Activated CD4-positive, alpha-beta T cell treated with anti-CD3 and anti-CD28 coated beads for 36 hours (primary cell): ENCODE measurements at regions not wholly inside any gene's neighbourhood (a gene's known extent, or its start where the extent isn't known, plus 50 kb on each side); places are given as distances from the start of the nearest gene placed in this dataset.
A peak's percentile ranks its signal among the peaks of the same experiment; 100 is the strongest.

Experiments used
- ATAC-seq: fragments of 200-7000 bp; cut with Tn5 transposase; one replicate; pipeline ENCODE4 v1.10.0; 2021; ENCODE audit warnings: mild to moderate bottlenecking, moderate library complexity
- CTCF ChIA-PET: fragments of 350-600 bp; sonication (Branson Sonifier 250); formaldehyde crosslinking; loops from one replicate; lab custom pipeline; 2021; ENCODE audit warnings: antibody characterized with exemption; lab: Charles Lee
- POLR2A ChIA-PET: fragments of 350-600 bp; sonication (Branson Sonifier 250); formaldehyde crosslinking; loops from one replicate; lab custom pipeline; 2021; ENCODE audit warnings: antibody characterized with exemption, inconsistent platforms; lab: Charles Lee
- DNase-seq: peaks from one replicate; pipeline ENCODE4 v3.0.0-alpha.2; 2020
- H3K27ac Mint-ChIP-seq: one replicate; pipeline ENCODE4 v1.8.0; 2021; ENCODE audit warnings: mixed read lengths
- H3K27me3 Mint-ChIP-seq: one replicate; pipeline ENCODE4 v1.8.0; 2021; ENCODE audit warnings: mixed read lengths
- H3K36me3 Mint-ChIP-seq: one replicate; pipeline ENCODE4 v1.8.0; 2021; ENCODE audit warnings: low read depth, mixed read lengths
- H3K4me1 Mint-ChIP-seq: one replicate; pipeline ENCODE4 v1.8.0; 2021; ENCODE audit warnings: mixed read lengths
- H3K4me3 Mint-ChIP-seq: one replicate; pipeline ENCODE4 v1.8.0; 2021; ENCODE audit warnings: mild to moderate bottlenecking, moderate library complexity, mixed read lengths
- H3K9me3 Mint-ChIP-seq: one replicate; pipeline ENCODE4 v1.8.0; 2021; ENCODE audit warnings: low read depth, mixed read lengths
- intact Hi-C, 2 experiments: fragments of 100-400 bp; cut with DNase I in 1 of 2; cut with micrococcal nuclease in 1 of 2; formaldehyde crosslinking; loops; one replicate each; pipeline versions ENCODE4 v1.14.2 to v1.15.1; 2022 to 2024; cut with DNase I, micrococcal nuclease

GRCh38 chrX:10086676-10087075, 70.1 kb upstream of the CLCN4 start:
- Mint-ChIP-seq H3K27ac (no peak overlapping the region), H3K9me3 (no peaks in the 10 kb centered on the region), H3K4me3 (no peak overlapping the region), H3K36me3 (peaks cover 13% of the 10 kb centered on the region), H3K4me1 (peaks cover 35% of the 10 kb centered on the region), H3K27me3 (no peaks in the 10 kb centered on the region)
- DNase-seq (no peak), ATAC-seq (no peak)
- CTCF ChIA-PET: no interaction called here
- POLR2A ChIA-PET: no interaction called here
- intact Hi-C loops: no loop called here

- H3K9me3 Mint-ChIP-seq: no peaks in the 10 kb centered on the region
- no peak overlapping the region for H3K27ac Mint-ChIP-seq
- ChIA-PET POLR2A (no interaction called here), CTCF (no interaction called here)
- peaks cover 35% of the 10 kb centered on the region for H3K4me1 Mint-ChIP-seq
- no peaks in the 10 kb centered on the region for H3K27me3 Mint-ChIP-seq
- intact Hi-C loops: no loop called here
- DNase-seq (no peak), ATAC-seq (no peak)
- peaks cover 12% of the 10 kb centered on the region for H3K36me3 Mint-ChIP-seq
- H3K4me3 Mint-ChIP-seq: no peak overlapping the region
Observed at GRCh38 chrX:10087391-10087790, 69.4 kb upstream of the CLCN4 start.

- CTCF ChIA-PET: interaction anchor here (1.2 kb wide), 1 partner anchor 92 kb away, joined by 3 read pairs; no protein-coding TSS in a partner anchor
- no peaks in the 10 kb centered on the region for H3K9me3 Mint-ChIP-seq
- no peak for ATAC-seq
Observed at GRCh38 chrX:10089378-10089795, 67.4 kb upstream of the CLCN4 start.

GRCh38 chrX:10090319-10090718, 66.5 kb upstream of the CLCN4 start:
- no peaks in the 10 kb centered on the region for H3K27me3 Mint-ChIP-seq
- CTCF ChIA-PET: interaction anchor here (1.2 kb wide), 1 partner anchor 93 kb away, joined by 3 read pairs; no protein-coding TSS in a partner anchor
- intact Hi-C loops: loop anchor here in 1 of 2 experiments (10.0 kb wide), 1 partner anchor 746 kb away; no protein-coding TSS in a partner anchor
- peaks cover 16% of the 10 kb centered on the region for H3K4me1 Mint-ChIP-seq
- H3K9me3 Mint-ChIP-seq: no peaks in the 10 kb centered on the region
- H3K27ac Mint-ChIP-seq: no peak overlapping the region
- ATAC-seq (no peak), DNase-seq (no peak)
- peaks cover 6% of the 10 kb centered on the region for H3K36me3 Mint-ChIP-seq
- POLR2A ChIA-PET: no interaction called here
- H3K4me3 Mint-ChIP-seq: no peak overlapping the region

More at GRCh38 chrX:10089378-10089795, 67.4 kb upstream of the CLCN4 start:
- peaks cover 20% of the 10 kb centered on the region for H3K4me1 Mint-ChIP-seq
- H3K27ac Mint-ChIP-seq: no peak overlapping the region
- no peaks in the 10 kb centered on the region for H3K27me3 Mint-ChIP-seq
- DNase-seq: no peak
- peaks cover 8% of the 10 kb centered on the region for H3K36me3 Mint-ChIP-seq
- H3K4me3 Mint-ChIP-seq: no peak overlapping the region
- POLR2A ChIA-PET: no interaction called here
- intact Hi-C loops: no loop called here

GRCh38 chrX:10095246-10095645, 61.5 kb upstream of the CLCN4 start:
- H3K27ac Mint-ChIP-seq: no peak overlapping the region
- no peaks in the 10 kb centered on the region for H3K9me3 Mint-ChIP-seq

GRCh38 chrX:10095698-10096432, 60.9 kb upstream of the CLCN4 start:
- Mint-ChIP-seq H3K27ac (peak overlapping the region; percentile 67), H3K4me1 (peaks cover 49% of the 10 kb centered on the region), H3K4me3 (no peak overlapping the region), H3K9me3 (no peaks in the 10 kb centered on the region), H3K36me3 (peaks cover 14% of the 10 kb centered on the region), H3K27me3 (no peaks in the 10 kb centered on the region)
- ChIA-PET POLR2A (no interaction called here), CTCF (interaction anchor here (0.6 to 6.1 kb wide), 7 partner anchors 10 to 99 kb away, joined by 3 to 26 read pairs (median 4); no protein-coding TSS in a partner anchor)
- DNase-seq (peak; percentile 33), ATAC-seq (peak; percentile 68)
- intact Hi-C loops: loop anchor here (5.0 to 10.0 kb wide), 4 partner anchors 79 to 1016 kb away; partner anchors contain the start of gene HCCS (in 1 of the 2)

More at GRCh38 chrX:10095246-10095645, 61.5 kb upstream of the CLCN4 start:
- Mint-ChIP-seq H3K27me3 (no peaks in the 10 kb centered on the region), H3K4me1 (peaks cover 46% of the 10 kb centered on the region), H3K4me3 (no peak overlapping the region), H3K36me3 (peaks cover 11% of the 10 kb centered on the region)
- POLR2A ChIA-PET: no interaction called here
- intact Hi-C loops: loop anchor here (5.0 to 10.0 kb wide), 4 partner anchors 78 to 1017 kb away; partner anchors contain the start of gene HCCS (in 1 of the 2)
- DNase-seq: no peak
- ATAC-seq: no peak
- CTCF ChIA-PET: interaction anchor here (0.7 to 6.1 kb wide), 6 partner anchors 10 to 99 kb away, joined by 3 to 26 read pairs (median 4); no protein-coding TSS in a partner anchor

- CTCF ChIA-PET: interaction anchor here (0.6 to 6.1 kb wide), 13 partner anchors 13 to 102 kb away, joined by 3 to 26 read pairs (median 3); no protein-coding TSS in a partner anchor
- Mint-ChIP-seq H3K4me1 (peaks cover 49% of the 10 kb centered on the region), H3K27me3 (no peaks in the 10 kb centered on the region), H3K27ac (peak overlapping the region; percentile 94), H3K4me3 (peak overlapping the region; percentile 67), H3K36me3 (peaks cover 21% of the 10 kb centered on the region), H3K9me3 (no peaks in the 10 kb centered on the region)
- DNase-seq (peak; percentile 81), ATAC-seq (peak; percentile 71)
- intact Hi-C loops: loop anchor here (1.0 to 10.0 kb wide), 10 partner anchors 13 to 1014 kb away; partner anchors contain the start of gene HCCS (in 1 of the 2)
- POLR2A ChIA-PET: interaction anchor here (0.6 to 1.7 kb wide), 2 partner anchors 12 to 97 kb away, joined by 4 to 5 read pairs; no protein-coding TSS in a partner anchor
Observed at GRCh38 chrX:10098270-10098713, 58.5 kb upstream of the CLCN4 start.

- no peak for DNase-seq
- Mint-ChIP-seq H3K4me3 (peak overlapping the region; percentile 67), H3K9me3 (no peaks in the 10 kb centered on the region), H3K27me3 (no peaks in the 10 kb centered on the region), H3K4me1 (peaks cover 49% of the 10 kb centered on the region), H3K27ac (peak overlapping the region; percentile 94), H3K36me3 (peaks cover 24% of the 10 kb centered on the region)
- ChIA-PET CTCF (interaction anchor here (1.1 to 6.1 kb wide), 6 partner anchors 16 to 103 kb away, joined by 3 to 26 read pairs (median 4); no protein-coding TSS in a partner anchor), POLR2A (interaction anchor here (0.5 to 0.6 kb wide), 2 partner anchors 18 to 96 kb away, joined by 3 to 7 read pairs; no protein-coding TSS in a partner anchor)
- ATAC-seq: no peak
- intact Hi-C loops: loop anchor here (2.0 to 10.0 kb wide), 5 partner anchors 19 to 1013 kb away; partner anchors contain the start of gene HCCS (in 1 of the 2)
Observed at GRCh38 chrX:10099411-10099810, 57.4 kb upstream of the CLCN4 start.

GRCh38 chrX:10101269-10101668, 55.5 kb upstream of the CLCN4 start:
- CTCF ChIA-PET: no interaction called here
- Mint-ChIP-seq H3K4me1 (peaks cover 43% of the 10 kb centered on the region), H3K27me3 (no peaks in the 10 kb centered on the region), H3K36me3 (peaks cover 20% of the 10 kb centered on the region), H3K27ac (no peak overlapping the region), H3K9me3 (no peaks in the 10 kb centered on the region), H3K4me3 (no peak overlapping the region)
- intact Hi-C loops: no loop called here
- DNase-seq (no peak), ATAC-seq (no peak)
- POLR2A ChIA-PET: no interaction called here

- CTCF ChIA-PET: no interaction called here
- ATAC-seq (no peak), DNase-seq (no peak)
- no peaks in the 10 kb centered on the region for H3K27me3 Mint-ChIP-seq
- no peak overlapping the region for H3K27ac Mint-ChIP-seq
- peaks cover 44% of the 10 kb centered on the region for H3K4me1 Mint-ChIP-seq
- intact Hi-C loops: no loop called here
- no peak overlapping the region for H3K4me3 Mint-ChIP-seq
- POLR2A ChIA-PET: no interaction called here
- peaks cover 16% of the 10 kb centered on the region for H3K36me3 Mint-ChIP-seq
- H3K9me3 Mint-ChIP-seq: no peaks in the 10 kb centered on the region
Observed at GRCh38 chrX:10102046-10102704, 54.6 kb upstream of the CLCN4 start.

GRCh38 chrX:10103023-10103422, 53.8 kb upstream of the CLCN4 start:
- CTCF ChIA-PET: no interaction called here
- no peaks in the 10 kb centered on the region for H3K27me3 Mint-ChIP-seq
- DNase-seq (no peak), ATAC-seq (no peak)
- no peak overlapping the region for H3K27ac Mint-ChIP-seq
- intact Hi-C loops: no loop called here
- H3K9me3 Mint-ChIP-seq: no peaks in the 10 kb centered on the region
- H3K4me3 Mint-ChIP-seq: no peak overlapping the region
- H3K36me3 Mint-ChIP-seq: peaks cover 16% of the 10 kb centered on the region
- peaks cover 40% of the 10 kb centered on the region for H3K4me1 Mint-ChIP-seq
- POLR2A ChIA-PET: no interaction called here
